Body of pancreas (tissue), 4 donors: ENCODE measurements at regions not wholly inside any gene's neighbourhood (a gene's known extent, or its start where the extent isn't known, plus 50 kb on each side); places are given as distances from the start of the nearest gene placed in this dataset.

ENCODE experiments used
- CTCF ChIP-seq, 7 experiments: fragments of 450-650 bp in 4 of 7; fragments of 200-600 bp in 3 of 7; sonication (generic) in 3 of 7; IDR thresholded peaks; one replicate each; pipeline ENCODE4 v1.5.1; 2016 to 2019; ENCODE audit warnings: antibody characterized with exemption in 7 of 7
- POLR2A ChIP-seq, 3 donors: fragments of 450-650 bp; IDR thresholded peaks; one replicate each; pipeline ENCODE4 v1.6.1; 2016; ENCODE audit warnings: antibody characterized with exemption in 3 of 3, mild to moderate bottlenecking in 2 of 3

- no peak for TF ChIP-seq CTCF (IDR thresholded peaks at IDR 0.05)
- no peak for TF ChIP-seq POLR2A (IDR thresholded peaks at IDR 0.05)
These were observed 389.3 kb downstream of the IRS1 start for GRCh38 chr2:226410247-226410835.
